ENCODE measurements at regions not wholly inside any gene's neighbourhood (a gene's known extent, or its start where the extent isn't known, plus 50 kb on each side); places are given as distances from the start of the nearest gene placed in this dataset.

- no peak for DNase-seq (ENCODE audit: low read depth)
- H3K4me3 ChIP-seq (ENCODE audit: low read depth, low read length) = no peak overlapping the region
- TF ChIP-seq CTCF (conservative IDR thresholded peaks at IDR 0.05; ENCODE audit: low read depth, low read length) = no peak
Measured at GRCh38 chr4:157616741-157617472, 396.4 kb downstream of the GRIA2 start.

- H3K4me3 ChIP-seq (ENCODE audit: low read depth, low read length) = no peak overlapping the region
- TF ChIP-seq CTCF (conservative IDR thresholded peaks at IDR 0.05; ENCODE audit: low read depth, low read length) = no peak
- no peak for DNase-seq (ENCODE audit: low read depth)
Measured at GRCh38 chr4:157607996-157608395, 387.5 kb downstream of the GRIA2 start.

GRCh38 chr4:157600583-157600982 lies 380.1 kb downstream of the GRIA2 start:
- DNase-seq (ENCODE audit: low read depth) = no peak
- no peak overlapping the region for H3K4me3 ChIP-seq (ENCODE audit: low read depth, low read length)
- no peak for TF ChIP-seq CTCF (conservative IDR thresholded peaks at IDR 0.05; ENCODE audit: low read depth, low read length)

GRCh38 chr4:157591245-157591644 lies 370.7 kb downstream of the GRIA2 start:
- DNase-seq (ENCODE audit: low read depth) = no peak
- TF ChIP-seq CTCF (conservative IDR thresholded peaks at IDR 0.05; ENCODE audit: low read depth, low read length) = no peak
- H3K4me3 ChIP-seq (ENCODE audit: low read depth, low read length) = no peak overlapping the region

GRCh38 chr4:157590679-157591078 lies 370.2 kb downstream of the GRIA2 start:
- no peak for DNase-seq (ENCODE audit: low read depth)
- no peak for TF ChIP-seq CTCF (conservative IDR thresholded peaks at IDR 0.05; ENCODE audit: low read depth, low read length)
- H3K4me3 ChIP-seq (ENCODE audit: low read depth, low read length) = no peak overlapping the region

GRCh38 chr4:157587681-157588423 lies 367.3 kb downstream of the GRIA2 start:
- no peak overlapping the region for H3K4me3 ChIP-seq (ENCODE audit: low read depth, low read length)
- no peak for TF ChIP-seq CTCF (conservative IDR thresholded peaks at IDR 0.05; ENCODE audit: low read depth, low read length)
- DNase-seq (ENCODE audit: low read depth) = no peak
